Stimulated activated CD4-positive, alpha-beta T cell treated with anti-CD3 and anti-CD28 coated beads, Interleukin-1b, Interleukin-23, amount 100 ng/mL, for 24 hours (primary cell): ENCODE measurements at regions not wholly inside any gene's neighbourhood (a gene's known extent, or its start where the extent isn't known, plus 50 kb on each side); places are given as distances from the start of the nearest gene placed in this dataset.
A peak's percentile ranks its signal among the peaks of the same experiment; 100 is the strongest.

Source experiments
- DNase-seq, 4 experiments: peaks; one replicate each; pipeline ENCODE4 v3.0.0-alpha.2; 2020; ENCODE audit warnings: low read depth in 4 of 4, low spot score in 1 of 4

DNA sequence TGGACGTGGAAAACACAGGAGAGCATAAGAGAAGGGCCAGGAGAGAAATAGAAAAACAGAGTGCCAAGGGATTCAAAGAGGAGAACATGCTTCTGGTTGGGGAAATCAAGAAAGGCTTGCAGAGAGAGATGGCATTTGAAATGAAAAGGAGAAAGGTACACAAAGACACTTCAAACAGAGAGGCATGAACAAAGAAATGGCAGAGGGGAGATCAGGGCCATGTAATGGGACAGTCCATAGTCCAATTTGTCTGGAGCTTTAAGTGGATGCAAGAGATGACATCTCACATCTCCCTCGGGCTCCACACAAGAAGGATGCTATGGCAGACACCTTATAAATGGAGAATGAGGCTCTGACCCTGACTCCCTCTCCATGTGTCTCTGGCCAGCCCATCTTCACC is 331.1 kb downstream of the MLLT3 start:
- DNase-seq, result no peak

DNA sequence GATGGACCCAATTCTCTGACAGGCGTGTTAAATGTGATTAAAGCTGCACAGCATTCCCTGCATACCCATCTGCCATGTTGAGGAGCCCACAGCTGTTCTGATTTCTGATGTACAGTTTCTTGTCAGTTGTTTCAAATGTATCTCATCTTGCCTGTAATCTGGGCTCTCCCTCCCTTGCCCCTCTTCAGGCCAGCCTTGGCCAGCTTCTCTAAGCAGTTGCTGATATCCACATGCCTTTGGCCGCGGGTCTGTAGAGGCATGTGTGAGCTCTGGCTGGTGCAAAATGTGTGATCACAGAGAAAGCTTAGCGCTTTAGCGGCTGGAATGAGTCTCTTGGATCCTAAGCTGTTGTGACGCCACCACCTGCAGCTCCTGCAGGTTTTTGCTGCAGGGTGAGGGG is 332.0 kb downstream of the MLLT3 start:
- no peak for DNase-seq

GRCh38 chr9:20289423-20290010 is 332.8 kb downstream of the MLLT3 start:
- no peak for DNase-seq

DNA sequence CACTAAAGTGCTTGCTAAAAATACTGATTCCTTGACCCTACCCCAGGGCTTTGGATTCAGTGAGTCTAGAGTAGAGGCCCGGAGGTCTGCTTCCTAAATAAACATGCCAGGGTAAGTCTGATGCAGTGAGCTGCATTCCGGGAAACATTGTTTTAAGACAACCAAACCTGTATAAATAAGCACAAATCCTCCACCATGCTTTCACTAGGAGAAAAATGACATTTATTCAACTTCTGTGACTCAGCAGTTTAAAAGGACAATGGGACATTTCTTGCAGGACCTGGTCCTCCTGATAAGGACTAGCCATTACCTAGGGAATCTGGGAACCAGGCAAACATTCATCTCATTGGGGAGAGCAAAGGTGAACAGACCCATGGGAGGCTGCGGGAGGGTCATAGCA is 335.3 kb downstream of the MLLT3 start:
- no peak for DNase-seq

DNA sequence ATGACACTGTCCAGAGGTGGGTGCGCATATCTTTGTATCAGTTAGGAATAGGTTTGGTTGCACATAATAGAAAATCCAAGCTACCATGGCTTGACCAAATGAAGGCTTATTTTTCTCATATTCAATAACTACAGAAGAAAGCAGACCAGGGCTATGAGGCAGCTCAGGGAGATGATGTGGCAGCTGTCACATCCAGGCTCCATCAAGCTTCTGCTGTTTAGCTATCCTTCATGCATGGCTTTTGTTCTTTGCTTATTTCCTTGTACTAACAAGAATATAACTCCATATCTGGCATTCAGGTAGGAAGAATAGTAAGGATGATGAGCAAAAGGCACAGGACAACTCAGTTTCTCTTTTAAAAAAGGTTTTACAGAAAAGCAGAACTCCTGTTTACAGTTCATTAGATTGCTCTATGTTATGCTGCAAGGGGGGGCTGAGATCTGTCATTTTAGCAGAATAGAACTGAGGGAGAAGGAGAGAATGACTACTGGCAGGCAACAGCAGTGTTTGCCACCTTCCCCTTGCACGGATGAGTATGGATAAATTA is 336.1 kb downstream of the MLLT3 start:
- no peak for DNase-seq

GRCh38 chr9:20284601-20285289 is 337.6 kb downstream of the MLLT3 start:
- DNase-seq, result no peak

DNA sequence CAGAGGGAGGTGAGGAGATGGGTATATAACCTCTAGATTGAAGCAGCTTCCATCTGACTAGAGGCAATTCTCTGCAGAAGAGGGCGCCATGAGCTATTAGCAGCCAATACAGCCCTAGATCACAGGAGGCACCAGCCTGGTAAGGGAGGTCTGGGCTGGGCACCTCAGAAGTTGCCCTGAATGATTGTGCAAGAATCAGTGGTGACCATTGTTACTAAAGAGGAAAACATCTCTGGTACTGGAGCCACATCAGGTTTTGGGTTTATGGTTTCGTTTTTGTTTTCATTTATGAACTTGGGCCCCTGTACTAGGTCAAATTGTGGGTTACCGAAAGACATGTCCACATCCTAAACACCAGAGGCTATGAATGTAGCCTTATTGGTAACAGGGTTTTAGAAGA is 342.0 kb downstream of the MLLT3 start:
- no peak for DNase-seq

DNA sequence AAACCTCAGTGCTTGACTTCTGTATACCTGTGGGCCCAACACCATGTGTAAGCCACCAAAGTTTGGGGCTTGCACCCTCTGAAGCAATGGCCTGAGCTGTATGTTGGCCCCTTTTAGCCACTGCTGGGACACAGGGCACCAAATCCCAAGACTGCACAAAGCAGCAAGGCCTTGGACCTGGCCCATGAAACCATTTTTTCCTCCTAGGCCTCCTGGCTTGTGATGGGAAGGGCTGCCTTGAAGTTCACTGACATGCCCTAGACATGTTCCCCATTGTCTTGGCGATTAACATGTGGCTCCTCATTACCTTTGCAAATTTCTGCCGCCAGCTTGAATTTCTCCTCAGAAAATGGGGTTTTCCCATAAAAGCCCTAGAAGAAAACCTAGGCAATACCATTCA is 345.5 kb downstream of the MLLT3 start:
- DNase-seq, result no peak

DNA sequence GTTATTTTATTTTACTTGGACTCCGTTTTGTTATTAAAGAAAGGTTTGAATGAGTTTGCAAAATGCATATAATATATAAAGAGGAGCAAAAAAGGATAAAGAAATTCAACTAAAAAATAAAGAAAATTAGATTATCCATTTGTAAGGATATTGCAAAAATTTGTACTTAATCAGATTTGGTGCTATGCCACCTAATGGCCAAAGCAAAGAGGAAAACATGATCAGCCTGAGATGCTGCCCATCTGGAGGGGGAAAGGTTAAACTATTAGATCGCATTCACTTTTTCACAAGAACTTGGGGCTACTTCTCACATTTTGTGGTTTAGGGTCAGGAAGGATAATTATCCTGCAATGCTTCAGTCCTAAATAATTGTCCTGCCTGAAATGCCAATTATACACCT is 350.6 kb downstream of the MLLT3 start:
- no peak for DNase-seq

DNA sequence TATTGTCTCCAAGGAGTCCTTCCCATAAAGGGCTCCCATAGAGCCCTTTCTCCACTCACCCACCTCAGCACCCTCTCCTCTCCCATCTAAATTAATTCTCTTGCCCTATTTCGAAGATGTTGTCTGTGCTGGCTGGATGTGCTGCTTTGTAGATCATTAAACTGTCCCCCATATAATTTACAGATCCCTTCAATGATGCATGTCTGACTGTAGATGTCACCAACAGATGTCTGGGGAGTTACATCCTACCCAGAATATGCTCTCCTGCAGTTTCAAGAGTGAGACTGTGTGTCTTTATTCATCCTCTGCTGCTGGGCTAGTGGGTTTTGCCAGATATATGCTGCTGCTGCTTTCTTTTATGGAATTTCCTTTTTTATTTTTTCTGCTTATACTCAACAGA is 351.2 kb downstream of the MLLT3 start:
- DNase-seq, result no peak

GRCh38 chr9:20270161-20270560 is 352.1 kb downstream of the MLLT3 start:
- DNase-seq, result no peak

- DNase-seq, result no peak
Measured at GRCh38 chr9:20269620-20270019, 352.7 kb downstream of the MLLT3 start.

DNA sequence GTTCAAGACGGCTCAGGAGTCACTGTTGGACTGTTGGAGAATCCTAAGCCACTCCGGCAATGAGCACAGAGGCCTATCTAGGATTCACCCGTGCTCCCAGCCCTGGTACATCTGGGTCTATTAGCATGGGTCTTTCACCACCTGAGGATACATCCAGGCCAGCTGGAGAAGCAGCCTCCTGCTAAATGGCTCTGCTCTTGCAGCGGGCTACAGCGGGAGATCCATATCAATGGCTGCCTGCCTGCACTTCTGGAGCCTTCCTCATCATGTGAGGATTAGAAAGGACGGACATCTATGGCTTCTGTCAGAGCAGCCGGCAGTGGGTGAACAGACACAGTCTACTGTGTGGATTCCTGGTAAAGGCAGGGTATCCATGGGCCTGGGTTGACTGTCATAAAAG is 357.4 kb downstream of the MLLT3 start:
- DNase-seq, result no peak

DNA sequence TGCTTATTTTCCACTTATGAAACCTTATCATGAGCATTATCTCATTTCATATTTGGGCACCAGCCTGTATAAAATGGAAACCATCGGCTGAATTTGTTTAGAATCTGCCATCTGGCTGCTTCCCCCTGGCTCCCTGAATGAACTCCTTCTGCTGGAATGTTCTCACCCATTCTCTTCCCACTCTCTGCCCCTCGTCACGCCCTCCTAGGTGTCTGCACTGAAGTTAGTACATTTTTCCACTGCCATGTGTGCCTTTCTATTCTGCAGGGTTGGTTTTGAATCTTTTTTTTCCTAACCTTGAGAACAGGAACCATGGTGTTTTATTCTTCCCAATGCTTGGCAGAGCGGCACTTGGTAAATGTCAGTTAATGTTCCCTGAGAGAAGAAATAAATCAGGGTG is 359.7 kb downstream of the MLLT3 start:
- no peak for DNase-seq

GRCh38 chr9:20256284-20256948 is 365.9 kb downstream of the MLLT3 start:
- no peak for DNase-seq

DNA sequence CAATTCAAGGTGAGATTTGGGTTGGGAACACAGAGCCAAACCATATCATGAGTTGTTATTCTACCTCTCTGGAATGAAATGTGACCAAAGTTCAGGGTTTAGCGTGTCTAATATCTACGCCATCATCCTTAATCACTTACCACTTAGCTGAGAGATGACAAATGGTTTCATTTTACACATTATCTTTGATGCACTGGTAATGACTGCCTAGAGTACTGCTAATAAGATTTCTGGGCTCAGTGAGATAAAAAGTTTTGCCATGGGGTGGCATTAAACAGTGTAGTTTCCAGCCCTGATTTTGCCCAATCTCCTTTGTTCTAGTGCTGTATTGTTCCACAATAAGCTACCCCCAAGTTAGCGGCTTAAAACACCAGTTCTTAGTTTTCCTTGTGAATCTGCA is 367.2 kb downstream of the MLLT3 start:
- no peak for DNase-seq

- no peak for DNase-seq
Measured at GRCh38 chr9:20253635-20254034, 368.7 kb downstream of the MLLT3 start.

DNA sequence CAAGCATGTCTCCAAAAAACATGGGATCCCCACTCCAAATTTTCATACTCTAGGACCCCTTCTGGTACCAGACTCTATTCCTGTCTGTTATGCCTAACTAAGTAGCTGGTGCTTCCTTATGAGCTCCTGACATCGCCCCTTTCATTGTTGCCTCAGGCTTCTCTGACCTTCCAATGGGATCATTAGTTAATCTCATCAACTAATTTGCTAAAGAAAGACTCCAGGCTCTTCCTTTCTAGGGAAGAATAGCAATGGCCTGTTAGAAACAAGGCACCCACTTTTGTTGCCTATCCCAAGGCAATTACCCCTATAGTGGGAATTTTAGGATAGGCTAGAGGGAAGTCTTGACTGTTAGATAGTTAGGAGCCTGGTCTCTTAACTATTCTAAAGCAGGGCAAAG is 369.5 kb downstream of the MLLT3 start:
- no peak for DNase-seq

- DNase-seq, result no peak
Measured at GRCh38 chr9:20250791-20251190, 371.5 kb downstream of the MLLT3 start.

DNA sequence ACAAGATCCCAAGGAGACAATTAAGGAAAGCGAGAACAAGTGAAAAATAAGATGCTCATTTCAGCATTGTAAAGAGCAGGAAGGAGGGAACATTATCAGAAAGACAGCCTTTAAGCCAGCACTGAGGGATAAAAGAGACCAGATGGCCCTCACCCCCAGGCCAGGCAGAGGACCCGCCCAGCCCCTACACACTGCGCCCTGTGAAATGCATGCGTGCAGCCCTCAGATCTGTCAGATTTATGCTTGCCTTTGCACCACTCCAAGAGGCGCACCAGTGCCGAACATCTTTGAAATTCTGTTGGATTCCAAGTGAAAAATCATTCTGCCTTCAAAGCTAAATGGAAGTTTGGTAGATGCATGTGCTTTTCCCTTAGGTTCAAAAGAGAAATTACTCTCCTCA is 378.0 kb downstream of the MLLT3 start:
- no peak for DNase-seq

DNA sequence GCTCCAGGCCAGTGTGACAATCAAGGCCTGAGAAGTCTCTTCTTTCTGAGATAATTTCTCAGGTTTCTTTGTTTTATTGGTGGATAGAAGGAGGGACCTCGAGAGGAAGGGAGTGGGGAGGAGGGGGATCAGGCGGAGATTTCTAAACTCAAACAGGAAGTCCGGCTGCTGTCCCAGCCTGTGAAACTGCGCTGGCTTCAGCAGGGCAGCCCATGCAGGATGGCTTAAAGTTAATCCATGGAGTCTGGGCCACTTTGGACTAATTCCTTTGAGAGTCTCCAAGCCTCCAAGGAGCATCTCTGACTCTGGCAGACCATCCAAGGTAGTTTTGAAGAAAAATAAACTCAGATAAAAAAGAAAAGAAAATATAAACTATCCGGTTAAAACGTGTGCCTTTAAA is 378.5 kb downstream of the MLLT3 start:
- DNase-seq, result no peak

- peak in 2 of 4 experiments; percentile 7 to 26 for DNase-seq
Measured at GRCh38 chr9:20242510-20243189, 379.6 kb downstream of the MLLT3 start.
